ENCODE measurements at regions not wholly inside any gene's neighbourhood (a gene's known extent, or its start where the extent isn't known, plus 50 kb on each side); places are given as distances from the start of the nearest gene placed in this dataset.

GRCh38 chr5:101811466-101811865 is 484.6 kb downstream of the SLCO4C1 start:
- Histone ChIP-seq H3K4me3 (ENCODE audit: low read length) (no peak overlapping the region), H3K36me3 (replicated peaks; ENCODE audit: low read depth, low read length) (no peaks in the 10 kb centered on the region), H3K27me3 (ENCODE audit: low read depth, low read length) (no peaks in the 10 kb centered on the region), H3K9ac (ENCODE audit: low read length) (no peak overlapping the region), H3K79me2 (ENCODE audit: low read length) (no peaks in the 10 kb centered on the region), H4K20me1 (ENCODE audit: insufficient read depth, low read length) (no peaks in the 10 kb centered on the region), H3K4me1 (ENCODE audit: low read length) (no peaks in the 10 kb centered on the region), H2AFZ (ENCODE audit: low read depth, low read length) (no peak overlapping the region), H3K4me2 (ENCODE audit: low read length) (no peak overlapping the region), H3K9me3 (ENCODE audit: insufficient read depth, low read length) (no peaks in the 10 kb centered on the region), H3K27ac (ENCODE audit: low read length) (no peak overlapping the region)
- TF ChIP-seq CTCF (IDR thresholded peaks at IDR 0.05; ENCODE audit: low read depth, low read length) (no peak), EZH2phosphoT487 (IDR thresholded peaks at IDR 0.05; ENCODE audit: low read depth) (no peak)

- no peaks in the 10 kb centered on the region for H3K36me3 ChIP-seq (replicated peaks; ENCODE audit: low read depth, low read length)
- H3K9ac ChIP-seq (ENCODE audit: low read length), result no peak overlapping the region
- no peak overlapping the region for H3K4me3 ChIP-seq (ENCODE audit: low read length)
- H2AFZ ChIP-seq (ENCODE audit: low read depth, low read length), result no peak overlapping the region
- TF ChIP-seq CTCF (IDR thresholded peaks at IDR 0.05; ENCODE audit: low read depth, low read length), result no peak
- TF ChIP-seq EZH2phosphoT487 (IDR thresholded peaks at IDR 0.05; ENCODE audit: low read depth), result no peak
- no peaks in the 10 kb centered on the region for H4K20me1 ChIP-seq (ENCODE audit: insufficient read depth, low read length)
- no peaks in the 10 kb centered on the region for H3K27me3 ChIP-seq (ENCODE audit: low read depth, low read length)
- H3K27ac ChIP-seq (ENCODE audit: low read length), result no peak overlapping the region
- no peaks in the 10 kb centered on the region for H3K9me3 ChIP-seq (ENCODE audit: insufficient read depth, low read length)
- no peaks in the 10 kb centered on the region for H3K4me1 ChIP-seq (ENCODE audit: low read length)
- no peaks in the 10 kb centered on the region for H3K79me2 ChIP-seq (ENCODE audit: low read length)
- no peak overlapping the region for H3K4me2 ChIP-seq (ENCODE audit: low read length)
These were observed 489.7 kb downstream of the SLCO4C1 start for GRCh38 chr5:101806410-101806809.

- no peak overlapping the region for H2AFZ ChIP-seq (ENCODE audit: low read depth, low read length)
- H4K20me1 ChIP-seq (ENCODE audit: insufficient read depth, low read length), result no peaks in the 10 kb centered on the region
- no peak overlapping the region for H3K9ac ChIP-seq (ENCODE audit: low read length)
- H3K79me2 ChIP-seq (ENCODE audit: low read length), result no peaks in the 10 kb centered on the region
- H3K4me1 ChIP-seq (ENCODE audit: low read length), result no peaks in the 10 kb centered on the region
- H3K36me3 ChIP-seq (replicated peaks; ENCODE audit: low read depth, low read length), result no peaks in the 10 kb centered on the region
- H3K27ac ChIP-seq (ENCODE audit: low read length), result no peak overlapping the region
- H3K27me3 ChIP-seq (ENCODE audit: low read depth, low read length), result no peaks in the 10 kb centered on the region
- TF ChIP-seq EZH2phosphoT487 (IDR thresholded peaks at IDR 0.05; ENCODE audit: low read depth) (no peak), CTCF (IDR thresholded peaks at IDR 0.05; ENCODE audit: low read depth, low read length) (no peak)
- H3K9me3 ChIP-seq (ENCODE audit: insufficient read depth, low read length), result no peaks in the 10 kb centered on the region
- no peak overlapping the region for H3K4me3 ChIP-seq (ENCODE audit: low read length)
- H3K4me2 ChIP-seq (ENCODE audit: low read length), result no peak overlapping the region
These were observed 499.7 kb downstream of the SLCO4C1 start for GRCh38 chr5:101796427-101796826.

GRCh38 chr5:101788797-101789196 is 507.3 kb downstream of the SLCO4C1 start:
- no peak overlapping the region for H3K4me3 ChIP-seq (ENCODE audit: low read length)
- no peak overlapping the region for H3K9ac ChIP-seq (ENCODE audit: low read length)
- no peaks in the 10 kb centered on the region for H4K20me1 ChIP-seq (ENCODE audit: insufficient read depth, low read length)
- no peak overlapping the region for H2AFZ ChIP-seq (ENCODE audit: low read depth, low read length)
- H3K27me3 ChIP-seq (ENCODE audit: low read depth, low read length), result no peaks in the 10 kb centered on the region
- no peaks in the 10 kb centered on the region for H3K4me1 ChIP-seq (ENCODE audit: low read length)
- H3K36me3 ChIP-seq (replicated peaks; ENCODE audit: low read depth, low read length), result no peaks in the 10 kb centered on the region
- no peaks in the 10 kb centered on the region for H3K9me3 ChIP-seq (ENCODE audit: insufficient read depth, low read length)
- H3K27ac ChIP-seq (ENCODE audit: low read length), result no peak overlapping the region
- H3K79me2 ChIP-seq (ENCODE audit: low read length), result no peaks in the 10 kb centered on the region
- H3K4me2 ChIP-seq (ENCODE audit: low read length), result no peak overlapping the region
- TF ChIP-seq CTCF (IDR thresholded peaks at IDR 0.05; ENCODE audit: low read depth, low read length) (no peak), EZH2phosphoT487 (IDR thresholded peaks at IDR 0.05; ENCODE audit: low read depth) (no peak)

Data from OCI-LY3 (cell line).